H9 (cell line): ENCODE measurements at regions not wholly inside any gene's neighbourhood (a gene's known extent, or its start where the extent isn't known, plus 50 kb on each side); places are given as distances from the start of the nearest gene placed in this dataset.

Experiments used
- DNase-seq: peaks from one replicate; pipeline ENCODE4 v3.0.0-alpha.2; 2017
- H2AFZ ChIP-seq: one replicate; pipeline ENCODE4 v1.6.1; 2013; ENCODE audit warnings: mild to moderate bottlenecking, low read length, control low read depth, moderate library complexity
- H2AK5ac ChIP-seq: 2 replicates; pipeline ENCODE4 v1.6.1; 2013; ENCODE audit warnings: low read length, control low read depth, mixed read lengths; ENCODE audit not compliant: insufficient read length
- H2BK120ac ChIP-seq: one replicate; pipeline ENCODE4 v1.6.1; 2013; ENCODE audit warnings: low read depth, mild to moderate bottlenecking, low read length, control low read depth, inconsistent platforms; ENCODE audit not compliant: poor library complexity, severe bottlenecking
- H2BK12ac ChIP-seq: 2 replicates; pipeline ENCODE4 v1.6.1; 2013; ENCODE audit warnings: low read length, control low read depth, mixed read lengths, low read depth; ENCODE audit not compliant: insufficient read length
- H2BK15ac ChIP-seq: 2 replicates; pipeline ENCODE4 v1.6.1; 2013; ENCODE audit warnings: low read depth, low read length, control low read depth
- H2BK20ac ChIP-seq: one replicate; pipeline ENCODE4 v1.6.1; 2013; ENCODE audit warnings: low read depth, mild to moderate bottlenecking, low read length, control low read depth, inconsistent platforms; ENCODE audit not compliant: poor library complexity, severe bottlenecking
- H2BK5ac ChIP-seq: 2 replicates; pipeline ENCODE4 v1.6.1; 2013; ENCODE audit warnings: low read length, control low read depth, mixed read lengths; ENCODE audit not compliant: insufficient read length
- H3K14ac ChIP-seq: 2 replicates; pipeline ENCODE4 v1.6.1; 2013; ENCODE audit warnings: low read length, control low read depth; ENCODE audit not compliant: insufficient read depth
- H3K18ac ChIP-seq: 2 replicates; pipeline ENCODE4 v1.6.1; 2013; ENCODE audit warnings: low read depth, mild to moderate bottlenecking, mixed read lengths, low read length, control low read depth; ENCODE audit not compliant: insufficient read length
- H3K23ac ChIP-seq: 2 replicates; pipeline ENCODE4 v1.6.1; 2013; ENCODE audit warnings: low read length, control low read depth, mixed read lengths, low read depth; ENCODE audit not compliant: insufficient read length
- H3K23me2 ChIP-seq: 2 replicates; pipeline ENCODE4 v1.6.1; 2013; ENCODE audit warnings: low read depth, mild to moderate bottlenecking, mixed read lengths, low read length, control low read depth; ENCODE audit not compliant: insufficient read length, poor library complexity, severe bottlenecking
- H3K27ac ChIP-seq: 2 replicates; pipeline ENCODE4 v1.5.1; 2013; ENCODE audit warnings: low read length, control low read depth, mixed read lengths, low read depth; ENCODE audit not compliant: insufficient read length
- H3K27me3 ChIP-seq: 2 replicates; pipeline ENCODE4 v1.6.1; 2013; ENCODE audit warnings: low read length, control low read depth, inconsistent platforms; ENCODE audit not compliant: insufficient read depth
- H3K4ac ChIP-seq: 2 replicates; pipeline ENCODE4 v1.6.1; 2013; ENCODE audit warnings: low read depth, mild to moderate bottlenecking, control low read depth, inconsistent platforms, low read length, moderate library complexity
- H3K4me1 ChIP-seq: 2 replicates; pipeline ENCODE4 v1.6.1; 2013; ENCODE audit warnings: low read length, control low read depth, inconsistent platforms; ENCODE audit not compliant: insufficient read depth
- H3K4me2 ChIP-seq: 2 replicates; pipeline ENCODE4 v1.6.1; 2013; ENCODE audit warnings: low read length, control low read depth, mixed read lengths; ENCODE audit not compliant: insufficient read length, insufficient read depth
- H3K56ac ChIP-seq: 2 replicates; pipeline ENCODE4 v1.6.1; 2013; ENCODE audit warnings: low read depth, mild to moderate bottlenecking, mixed read lengths, low read length, control low read depth; ENCODE audit not compliant: insufficient read length
- H3K79me1 ChIP-seq: 2 replicates; pipeline ENCODE4 v1.6.1; 2013; ENCODE audit warnings: low read depth, mild to moderate bottlenecking, moderate library complexity, low read length, control low read depth, inconsistent platforms; ENCODE audit not compliant: insufficient read depth, poor library complexity, severe bottlenecking
- H3K79me2 ChIP-seq: 2 replicates; pipeline ENCODE4 v1.6.1; 2013; ENCODE audit warnings: low read length, control low read depth, inconsistent platforms; ENCODE audit not compliant: insufficient read depth
- H3K9ac ChIP-seq: 2 replicates; pipeline ENCODE4 v1.6.1; 2013; ENCODE audit warnings: low read length, control low read depth, mixed read lengths; ENCODE audit not compliant: insufficient read length; ENCODE audit errors: extremely low read depth
- H3K9me3 ChIP-seq: one replicate; pipeline ENCODE4 v1.6.1; 2013; ENCODE audit warnings: low read depth, low read length, inconsistent platforms; ENCODE audit not compliant: control insufficient read depth
- H3T11ph ChIP-seq: one replicate; pipeline ENCODE4 v1.6.1; 2013; ENCODE audit warnings: mild to moderate bottlenecking, low read length, control low read depth, inconsistent platforms
- H4K20me1 ChIP-seq: one replicate; pipeline ENCODE4 v1.6.1; 2013; ENCODE audit not compliant: control insufficient read depth, insufficient read length, insufficient read depth
- H4K5ac ChIP-seq: 2 replicates; pipeline ENCODE4 v1.6.1; 2013; ENCODE audit warnings: low read depth, mild to moderate bottlenecking, mixed read lengths, low read length, control low read depth; ENCODE audit not compliant: insufficient read length
- H4K8ac ChIP-seq: replicated peaks from 2 replicates; pipeline ENCODE4 v1.6.1; 2013; ENCODE audit warnings: low read length, control low read depth, mixed read lengths, low read depth; ENCODE audit not compliant: insufficient read length
- H4K91ac ChIP-seq: 2 replicates; pipeline ENCODE4 v1.6.1; 2013; ENCODE audit warnings: low read depth, mild to moderate bottlenecking, moderate library complexity, mixed read lengths, low read length, control low read depth; ENCODE audit not compliant: insufficient read length
- H3K27ac Mint-ChIP-seq, 3 experiments: 2 replicates in 2 of 3; 3 replicates in 1 of 3; pipeline ENCODE4 v1.8.0; 2020 to 2021; ENCODE audit warnings: mixed read lengths in 3 of 3, mild to moderate bottlenecking in 1 of 3, moderate library complexity in 1 of 3
- H3K27me3 Mint-ChIP-seq: 2 replicates; pipeline ENCODE4 v1.8.0; 2021; ENCODE audit warnings: low read depth, mild to moderate bottlenecking, moderate library complexity, mixed read lengths
- H3K36me3 Mint-ChIP-seq, 3 experiments: 2 replicates in 2 of 3; 3 replicates in 1 of 3; pipeline ENCODE4 v1.8.0; 2020 to 2021; ENCODE audit warnings: low read depth in 3 of 3, mixed read lengths in 3 of 3; ENCODE audit not compliant: insufficient read depth in 1 of 3
- H3K4me1 Mint-ChIP-seq, 2 experiments: 2 replicates each; pipeline ENCODE4 v1.8.0; 2020; ENCODE audit warnings: mixed read lengths in 2 of 2
- H3K4me3 Mint-ChIP-seq, 2 experiments: 2 replicates in 1 of 2; 3 replicates in 1 of 2; pipeline ENCODE4 v1.8.0; 2020 to 2021; ENCODE audit warnings: mild to moderate bottlenecking in 2 of 2, mixed read lengths in 2 of 2, moderate library complexity in 1 of 2
- H3K9me3 Mint-ChIP-seq, 2 experiments: 2 replicates in 1 of 2; 3 replicates in 1 of 2; pipeline ENCODE4 v1.8.0; 2020; ENCODE audit warnings: mild to moderate bottlenecking in 2 of 2, mixed read lengths in 2 of 2, moderate library complexity in 1 of 2
- TF ChIP-seq, protein P1 (sequence below): fragments of 200-600 bp; sonication (generic); conservative IDR thresholded peaks from 3 replicates; pipeline ENCODE4 v1.8.0; 2021; ENCODE audit warnings: antibody characterized with exemption, mild to moderate bottlenecking

DNA sequence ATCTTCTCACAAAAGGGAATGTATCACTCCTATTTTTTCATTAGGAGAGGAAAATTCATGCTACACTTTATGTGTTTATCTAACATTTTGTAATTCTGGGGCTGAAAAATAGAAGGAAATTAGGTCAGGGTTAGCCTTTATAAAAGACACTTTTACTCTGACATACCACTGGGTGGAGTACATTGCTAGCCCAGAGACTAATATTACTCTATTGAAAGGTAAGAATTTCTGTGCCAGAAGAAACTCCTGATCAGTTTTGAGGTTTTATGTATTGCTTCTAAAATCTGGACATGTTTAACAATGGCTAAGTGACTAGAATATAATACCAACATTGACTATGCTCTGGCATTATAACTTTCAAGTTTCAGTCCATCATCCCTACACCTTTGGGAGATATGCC, 724.6 kb downstream of the USP25 start:
- Histone ChIP-seq H3K4ac (no peak overlapping the region), H4K8ac (no peak overlapping the region), H3K23ac (no peak overlapping the region), H3T11ph (no peak overlapping the region), H4K5ac (no peak overlapping the region), H2BK120ac (no peak overlapping the region), H2AK5ac (no peak overlapping the region), H3K79me2 (no peaks in the 10 kb centered on the region), H3K79me1 (no peaks in the 10 kb centered on the region), H3K23me2 (no peaks in the 10 kb centered on the region), H3K14ac (no peak overlapping the region), H2BK12ac (no peak overlapping the region), H3K9me3 (no peaks in the 10 kb centered on the region), H2BK5ac (no peak overlapping the region), H4K20me1 (no peaks in the 10 kb centered on the region), H3K18ac (no peak overlapping the region), H3K27me3 (no peaks in the 10 kb centered on the region), H3K4me1 (no peaks in the 10 kb centered on the region), H3K9ac (no peak overlapping the region), H3K27ac (no peak overlapping the region), H3K56ac (no peak overlapping the region), H2BK20ac (no peak overlapping the region), H4K91ac (no peak overlapping the region), H3K4me2 (no peak overlapping the region), H2AFZ (no peak overlapping the region), H2BK15ac (no peak overlapping the region)
- Mint-ChIP-seq H3K4me3 (no peak overlapping the region), H3K4me1 (peaks cover 6 to 7% of the 10 kb centered on the region in 2 experiments), H3K36me3 (no peaks in the 10 kb centered on the region), H3K27me3 (no peaks in the 10 kb centered on the region), H3K9me3 (no peaks in the 10 kb centered on the region), H3K27ac (no peak overlapping the region)
- TF ChIP-seq, protein P1, sequence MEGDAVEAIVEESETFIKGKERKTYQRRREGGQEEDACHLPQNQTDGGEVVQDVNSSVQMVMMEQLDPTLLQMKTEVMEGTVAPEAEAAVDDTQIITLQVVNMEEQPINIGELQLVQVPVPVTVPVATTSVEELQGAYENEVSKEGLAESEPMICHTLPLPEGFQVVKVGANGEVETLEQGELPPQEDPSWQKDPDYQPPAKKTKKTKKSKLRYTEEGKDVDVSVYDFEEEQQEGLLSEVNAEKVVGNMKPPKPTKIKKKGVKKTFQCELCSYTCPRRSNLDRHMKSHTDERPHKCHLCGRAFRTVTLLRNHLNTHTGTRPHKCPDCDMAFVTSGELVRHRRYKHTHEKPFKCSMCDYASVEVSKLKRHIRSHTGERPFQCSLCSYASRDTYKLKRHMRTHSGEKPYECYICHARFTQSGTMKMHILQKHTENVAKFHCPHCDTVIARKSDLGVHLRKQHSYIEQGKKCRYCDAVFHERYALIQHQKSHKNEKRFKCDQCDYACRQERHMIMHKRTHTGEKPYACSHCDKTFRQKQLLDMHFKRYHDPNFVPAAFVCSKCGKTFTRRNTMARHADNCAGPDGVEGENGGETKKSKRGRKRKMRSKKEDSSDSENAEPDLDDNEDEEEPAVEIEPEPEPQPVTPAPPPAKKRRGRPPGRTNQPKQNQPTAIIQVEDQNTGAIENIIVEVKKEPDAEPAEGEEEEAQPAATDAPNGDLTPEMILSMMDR = peak; percentile 49; the same call in 2 of the 3 replicates
- no peak for DNase-seq
